ENCODE measurements at regions not wholly inside any gene's neighbourhood (a gene's known extent, or its start where the extent isn't known, plus 50 kb on each side); places are given as distances from the start of the nearest gene placed in this dataset.

- TF ChIP-seq EZH2 (IDR thresholded peaks at IDR 0.05; ENCODE audit: insufficient read depth, poor library complexity, severe bottlenecking), result no peak
- TF ChIP-seq EZH2phosphoT487 (IDR thresholded peaks at IDR 0.05; ENCODE audit: insufficient read depth, low read depth), result no peak
These were observed 246.7 kb upstream of the ADRA1B start for GRCh38 chr5:159669559-159669958.

Measured in GM23248 (cell line).